Hepatocyte (in vitro differentiated cells): ENCODE measurements at regions not wholly inside any gene's neighbourhood (a gene's known extent, or its start where the extent isn't known, plus 50 kb on each side); places are given as distances from the start of the nearest gene placed in this dataset.

Experiments used
- CTCF ChIP-seq: fragments of 200-600 bp; sonication (generic); IDR thresholded peaks from 2 replicates; pipeline ENCODE4 v1.5.1; 2016; ENCODE audit warnings: antibody characterized with exemption, mild to moderate bottlenecking; ENCODE audit not compliant: poor library complexity
- EZH2 ChIP-seq: fragments of 200-600 bp; sonication (generic); IDR thresholded peaks from 2 replicates; pipeline ENCODE4 v1.6.1; 2016; ENCODE audit warnings: antibody characterized with exemption, mild to moderate bottlenecking, borderline replicate concordance
- EZH2phosphoT487 ChIP-seq: fragments of 200-600 bp; sonication (generic); IDR thresholded peaks from one replicate; pipeline ENCODE4 v1.6.1; 2018; ENCODE audit warnings: antibody characterized with exemption, mild to moderate bottlenecking, low read depth, moderate library complexity; ENCODE audit not compliant: unreplicated experiment, severe bottlenecking

GRCh38 chr20:63083831-63084562, 77.2 kb upstream of the BHLHE23 start:
- TF ChIP-seq CTCF: no peak
- TF ChIP-seq EZH2phosphoT487: no peak
- no peak for TF ChIP-seq EZH2
